ENCODE measurements at regions not wholly inside any gene's neighbourhood (a gene's known extent, or its start where the extent isn't known, plus 50 kb on each side); places are given as distances from the start of the nearest gene placed in this dataset.

- DNase-seq (ENCODE audit: low read depth) = no peak
These were observed 292.3 kb downstream of the METTL15 start for GRCh38 chr11:28400331-28401100.

GRCh38 chr11:28393348-28393747 lies 285.2 kb downstream of the METTL15 start:
- no peak for DNase-seq (ENCODE audit: low read depth)

- peak; percentile 91 for DNase-seq (ENCODE audit: low read depth)
These were observed 276.2 kb downstream of the METTL15 start for GRCh38 chr11:28384418-28384817.

- DNase-seq (ENCODE audit: low read depth) = peak; percentile 45
These were observed 275.3 kb downstream of the METTL15 start for GRCh38 chr11:28383456-28383855.
